HEK293T (cell line): ENCODE measurements at regions not wholly inside any gene's neighbourhood (a gene's known extent, or its start where the extent isn't known, plus 50 kb on each side); places are given as distances from the start of the nearest gene placed in this dataset.

ENCODE experiments used
- CTCF ChIA-PET: fragments of 350-600 bp; formaldehyde crosslinking; extraction: SDS; loops from one replicate; lab custom pipeline; 2021; ENCODE audit warnings: antibody characterized with exemption, inconsistent platforms; lab: Yijun Ruan, JAX
- POLR2A ChIA-PET: fragments of 350-600 bp; formaldehyde crosslinking; extraction: SDS; loops from one replicate; lab custom pipeline; 2020; ENCODE audit warnings: antibody characterized with exemption, inconsistent platforms; lab: Yijun Ruan, JAX
- DNase-seq: peaks from one replicate; pipeline ENCODE4 v3.0.0; 2012; ENCODE audit warnings: mixed read lengths; ENCODE audit errors: extremely low spot score
- ARNT ChIP-seq: fragments of 450-650 bp; IDR thresholded peaks from 2 replicates; pipeline ENCODE4 v1.6.1; 2017; ENCODE audit warnings: mild to moderate bottlenecking
- BHLHE40 ChIP-seq: fragments of 450-650 bp; IDR thresholded peaks from 2 replicates; pipeline ENCODE4 v1.6.1; 2016; ENCODE audit warnings: mild to moderate bottlenecking, moderate library complexity, borderline replicate concordance
- CTBP1 ChIP-seq: fragments of 450-650 bp; IDR thresholded peaks from 2 replicates; pipeline ENCODE4 v1.6.1; 2016; ENCODE audit warnings: borderline replicate concordance
- ELF4 ChIP-seq: fragments of 450-650 bp; IDR thresholded peaks from 2 replicates; pipeline ENCODE4 v1.6.1; 2017; ENCODE audit warnings: antibody characterized with exemption
- FOXA1 ChIP-seq: fragments of 450-650 bp; IDR thresholded peaks from 2 replicates; pipeline ENCODE4 v1.6.1; 2016; ENCODE audit warnings: mild to moderate bottlenecking
- FOXK2 ChIP-seq: fragments of 450-650 bp; IDR thresholded peaks from 2 replicates; pipeline ENCODE4 v1.6.1; 2016; ENCODE audit warnings: mild to moderate bottlenecking
- FOXM1 ChIP-seq: fragments of 450-650 bp; IDR thresholded peaks from 2 replicates; pipeline ENCODE4 v1.6.1; 2017; ENCODE audit warnings: mild to moderate bottlenecking, borderline replicate concordance
- HDGF ChIP-seq: fragments of 450-650 bp; IDR thresholded peaks from 2 replicates; pipeline ENCODE4 v1.6.1; 2017; ENCODE audit warnings: antibody characterized with exemption, borderline replicate concordance
- L3MBTL2 ChIP-seq: fragments of 450-650 bp; conservative IDR thresholded peaks from 2 replicates; pipeline ENCODE4 v1.6.1; 2016; ENCODE audit warnings: mild to moderate bottlenecking
- LEF1 ChIP-seq: fragments of 450-650 bp; IDR thresholded peaks from 2 replicates; pipeline ENCODE4 v1.6.1; 2017; ENCODE audit warnings: mild to moderate bottlenecking, borderline replicate concordance
- NFRKB ChIP-seq: fragments of 450-650 bp; IDR thresholded peaks from 2 replicates; pipeline ENCODE4 v1.6.1; 2016; ENCODE audit warnings: mild to moderate bottlenecking, moderate library complexity
- SP1 ChIP-seq: fragments of 450-650 bp; IDR thresholded peaks from 2 replicates; pipeline ENCODE4 v1.6.1; 2017
- SUZ12 ChIP-seq: fragments of 450-650 bp; IDR thresholded peaks from 2 replicates; pipeline ENCODE4 v1.6.1; 2016; ENCODE audit warnings: mild to moderate bottlenecking
- TARDBP ChIP-seq: fragments of 450-650 bp; IDR thresholded peaks from 2 replicates; pipeline ENCODE4 v1.6.1; 2016
- ZNF384 ChIP-seq: fragments of 450-650 bp; IDR thresholded peaks from 2 replicates; pipeline ENCODE4 v1.6.1; 2016
- TF ChIP-seq, protein P1 (sequence below): fragments of 450-650 bp; IDR thresholded peaks from 2 replicates; pipeline ENCODE4 v1.6.1; 2016

DNA sequence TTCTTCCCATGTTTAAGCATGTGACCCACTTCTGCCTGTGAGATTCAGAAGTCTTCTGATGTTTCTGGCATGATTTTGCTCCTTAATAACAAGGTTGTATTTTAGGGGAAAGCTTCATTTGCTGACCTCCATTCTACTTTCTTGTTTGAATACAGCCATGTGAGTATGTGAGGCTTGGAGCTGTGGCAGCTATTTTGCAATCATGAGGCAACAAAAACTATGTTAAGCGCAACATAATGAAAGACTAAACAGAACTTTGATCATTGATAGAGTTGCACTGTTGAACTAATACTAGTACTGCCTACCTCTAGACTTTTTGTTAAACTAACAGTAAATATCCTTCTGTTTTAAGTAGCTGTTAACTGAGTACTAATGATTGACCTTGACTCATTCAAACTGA lies 203.8 kb upstream of the FAM3C start:
- no peak for DNase-seq
- POLR2A ChIA-PET = no interaction called here
- CTCF ChIA-PET = no interaction called here
- no peak for TF ChIP-seq LEF1
- no peak for TF ChIP-seq CTBP1
- TF ChIP-seq ELF4 = no peak
- no peak for TF ChIP-seq FOXK2
- TF ChIP-seq ARNT = no peak
- TF ChIP-seq BHLHE40 = no peak
- no peak for TF ChIP-seq ZNF384
- no peak for TF ChIP-seq NFRKB
- TF ChIP-seq, protein P1, sequence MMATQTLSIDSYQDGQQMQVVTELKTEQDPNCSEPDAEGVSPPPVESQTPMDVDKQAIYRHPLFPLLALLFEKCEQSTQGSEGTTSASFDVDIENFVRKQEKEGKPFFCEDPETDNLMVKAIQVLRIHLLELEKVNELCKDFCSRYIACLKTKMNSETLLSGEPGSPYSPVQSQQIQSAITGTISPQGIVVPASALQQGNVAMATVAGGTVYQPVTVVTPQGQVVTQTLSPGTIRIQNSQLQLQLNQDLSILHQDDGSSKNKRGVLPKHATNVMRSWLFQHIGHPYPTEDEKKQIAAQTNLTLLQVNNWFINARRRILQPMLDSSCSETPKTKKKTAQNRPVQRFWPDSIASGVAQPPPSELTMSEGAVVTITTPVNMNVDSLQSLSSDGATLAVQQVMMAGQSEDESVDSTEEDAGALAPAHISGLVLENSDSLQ = no peak
- no peak for TF ChIP-seq TARDBP
- TF ChIP-seq HDGF = no peak
- no peak for TF ChIP-seq SUZ12
- no peak for TF ChIP-seq SP1
- no peak for TF ChIP-seq L3MBTL2
- no peak for TF ChIP-seq FOXM1
- TF ChIP-seq FOXA1 = no peak

DNA sequence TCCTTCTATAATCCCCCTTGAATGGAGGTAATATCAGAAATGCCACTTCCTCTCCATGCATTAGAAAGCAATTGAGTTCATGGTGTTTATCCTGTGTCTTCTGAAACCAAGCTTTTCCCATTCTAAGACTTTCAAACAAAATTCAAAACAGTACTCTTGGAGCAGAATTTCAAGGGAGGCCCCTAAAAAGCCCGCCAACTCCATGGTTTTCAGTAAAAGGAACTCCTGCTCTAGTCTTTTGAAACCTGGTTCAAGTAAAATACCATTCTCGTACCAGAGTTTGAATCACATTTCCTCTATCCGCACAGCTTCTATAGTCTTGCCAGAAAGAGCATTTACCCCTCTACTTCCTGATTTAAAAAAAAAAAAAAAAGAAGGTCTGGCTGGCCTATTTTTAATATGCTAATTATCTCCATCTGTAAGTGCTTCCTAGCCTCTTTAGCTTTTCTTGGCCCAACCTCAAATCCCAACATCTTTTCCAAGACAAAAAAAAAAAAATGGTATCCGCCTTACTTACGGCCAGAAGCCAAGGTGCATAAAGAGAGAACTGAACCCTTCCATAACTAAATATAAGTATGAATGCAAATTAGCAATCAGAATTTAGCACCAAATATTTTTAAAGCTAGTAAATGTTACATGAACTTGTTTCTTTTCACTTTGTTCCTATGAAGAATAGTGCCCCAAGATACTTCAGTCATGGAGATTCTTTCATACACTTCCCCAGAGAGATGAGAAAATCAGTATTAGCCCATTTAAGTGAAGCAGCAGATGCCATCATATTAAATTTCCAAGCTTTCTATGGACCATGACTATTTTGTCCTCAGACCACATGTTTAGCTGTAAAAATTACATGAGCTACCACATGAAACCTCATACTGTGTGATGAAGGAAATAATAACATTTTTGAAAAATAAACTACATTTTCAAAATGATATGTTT lies 199.9 kb upstream of the FAM3C start:
- no peak for DNase-seq
- ChIA-PET POLR2A (no interaction called here), CTCF (interaction anchor here (0.6 kb wide), 1 partner anchor 20 kb away, joined by 3 read pairs; no protein-coding TSS in a partner anchor)
- no peak for TF ChIP-seq BHLHE40

DNA sequence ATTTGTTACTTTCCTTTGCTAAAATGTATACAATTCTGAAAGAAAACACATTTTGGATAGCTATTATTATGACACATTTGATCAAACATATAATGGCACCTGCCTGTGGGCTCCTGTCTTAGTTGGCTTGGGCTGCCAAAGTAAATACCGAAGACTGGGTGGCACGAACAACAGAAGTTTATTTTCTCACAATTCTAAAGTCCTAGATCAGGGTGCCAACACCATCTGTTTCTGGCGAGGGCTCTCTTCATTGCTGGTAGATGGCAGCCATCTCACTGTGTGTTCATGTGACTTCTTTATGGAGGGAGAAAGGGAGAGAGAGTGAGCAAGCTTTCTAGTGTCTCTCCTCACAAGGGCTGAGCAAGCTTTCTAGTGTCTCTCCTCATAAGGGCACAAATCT lies 195.8 kb upstream of the FAM3C start:
- DNase-seq = no peak
- ChIA-PET POLR2A (no interaction called here), CTCF (no interaction called here)
- TF ChIP-seq TARDBP (no peak), ZNF384 (no peak), FOXA1 (no peak), FOXM1 (no peak), ELF4 (no peak), L3MBTL2 (no peak), FOXK2 (no peak), BHLHE40 (no peak), SUZ12 (no peak), SP1 (no peak), NFRKB (no peak), LEF1 (no peak), CTBP1 (no peak), ARNT (no peak), HDGF (no peak)
- TF ChIP-seq, protein P1 = no peak

DNA sequence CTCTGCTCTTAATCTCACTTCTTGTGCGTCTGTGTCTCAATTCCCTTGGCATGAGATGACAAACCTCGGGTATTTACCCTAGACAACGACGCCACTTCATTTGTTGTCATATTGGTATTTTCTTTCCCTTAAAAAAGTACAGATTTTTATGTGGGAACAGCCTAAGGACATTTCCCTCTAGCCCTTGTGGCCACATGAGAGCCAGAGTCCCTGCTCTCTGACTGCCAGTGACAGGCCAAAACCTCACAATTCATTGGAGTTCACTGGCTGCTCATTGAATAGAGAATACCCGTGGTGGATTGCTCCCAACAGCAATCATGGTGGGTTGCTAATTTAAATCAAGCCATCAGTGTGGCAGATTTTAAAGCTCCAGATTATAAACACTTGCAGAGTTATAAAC lies 191.3 kb upstream of the FAM3C start:
- DNase-seq = no peak
- ChIA-PET CTCF (no interaction called here), POLR2A (no interaction called here)
- no peak for TF ChIP-seq BHLHE40
- no peak for TF ChIP-seq FOXK2
- TF ChIP-seq CTBP1 = no peak
- no peak for TF ChIP-seq ELF4
- no peak for TF ChIP-seq LEF1

DNA sequence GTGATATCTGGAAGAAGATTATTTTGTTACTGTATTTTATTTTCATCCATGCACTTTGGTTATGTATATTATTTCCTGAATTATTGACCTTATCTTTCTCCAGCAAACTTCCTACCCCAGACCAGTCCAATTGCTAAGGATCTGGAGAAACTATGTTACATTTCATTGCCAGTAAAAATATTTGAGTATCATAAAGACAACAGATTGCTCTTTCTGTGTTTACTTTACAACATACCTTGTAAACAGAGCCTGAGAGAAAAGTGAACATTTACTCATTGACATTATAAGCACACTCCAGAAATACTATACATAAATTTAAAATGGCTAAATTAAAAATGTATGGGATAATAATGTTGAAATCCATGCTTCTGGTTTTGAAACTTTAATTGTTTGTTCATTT lies 186.2 kb upstream of the FAM3C start:
- ChIA-PET CTCF (no interaction called here), POLR2A (no interaction called here)
- TF ChIP-seq SUZ12 (no peak), L3MBTL2 (no peak), FOXK2 (no peak), CTBP1 (no peak), TARDBP (no peak), HDGF (no peak), SP1 (no peak), ZNF384 (no peak), ELF4 (no peak), LEF1 (no peak), NFRKB (no peak), ARNT (no peak), FOXM1 (no peak), BHLHE40 (no peak), FOXA1 (no peak)
- TF ChIP-seq, protein P1 = no peak
- DNase-seq = no peak

DNA sequence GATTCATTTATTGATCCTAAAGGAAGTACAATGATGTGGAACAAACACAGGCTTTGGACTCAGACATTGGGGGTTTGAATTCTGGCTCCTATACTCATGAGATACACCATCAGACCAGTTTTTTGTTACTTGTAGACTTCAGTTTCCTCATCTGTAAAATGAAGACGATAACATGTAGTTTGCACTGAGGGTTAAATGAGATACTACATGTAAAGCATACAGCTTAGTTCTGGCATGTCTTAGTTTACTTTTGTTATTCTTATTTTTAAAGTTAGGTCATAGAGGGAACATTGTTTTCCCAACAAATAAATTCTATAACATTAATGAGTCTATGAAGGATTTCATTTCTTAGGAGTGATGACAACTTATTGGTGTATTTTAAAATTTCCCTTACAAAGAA lies 183.5 kb upstream of the FAM3C start:
- DNase-seq = no peak
- ChIA-PET POLR2A (no interaction called here), CTCF (no interaction called here)
- TF ChIP-seq FOXK2 = no peak
- no peak for TF ChIP-seq BHLHE40
- TF ChIP-seq ELF4 = no peak
